ENCODE measurements at regions not wholly inside any gene's neighbourhood (a gene's known extent, or its start where the extent isn't known, plus 50 kb on each side); places are given as distances from the start of the nearest gene placed in this dataset.
A peak's percentile ranks its signal among the peaks of the same experiment; 100 is the strongest.

- Histone ChIP-seq H3K36me3 (ENCODE audit: control insufficient read depth in 2 of 2, insufficient read depth in 2 of 2, low read length in 2 of 2) (no peaks in the 10 kb centered on the region), H3K27me3 (ENCODE audit: control insufficient read depth in 2 of 2, insufficient read depth in 2 of 2, low read length in 2 of 2) (no peaks in the 10 kb centered on the region), H3K27ac (ENCODE audit: low read depth in 2 of 2, low read length in 2 of 2) (no peak overlapping the region), H3K9me3 (ENCODE audit: control insufficient read depth in 2 of 2, low read length in 2 of 2) (no peaks in the 10 kb centered on the region), H3K9ac (ENCODE audit: low read depth in 1 of 2, low read length in 2 of 2) (no peak overlapping the region), H3K4me1 (ENCODE audit: control insufficient read depth in 2 of 2, insufficient read depth in 2 of 2, low read length in 2 of 2) (peaks cover 0 to 5% of the 10 kb centered on the region in 2 donors), H3K4me3 (ENCODE audit: low read length in 2 of 2) (no peak overlapping the region)
Measured at GRCh38 chr13:31944262-31945160, 87.1 kb upstream of the FRY start.

- Histone ChIP-seq H3K27ac (ENCODE audit: low read depth in 2 of 2, low read length in 2 of 2) (no peak overlapping the region), H3K27me3 (ENCODE audit: control insufficient read depth in 2 of 2, insufficient read depth in 2 of 2, low read length in 2 of 2) (no peaks in the 10 kb centered on the region), H3K9ac (ENCODE audit: low read depth in 1 of 2, low read length in 2 of 2) (no peak overlapping the region), H3K36me3 (ENCODE audit: control insufficient read depth in 2 of 2, insufficient read depth in 2 of 2, low read length in 2 of 2) (no peaks in the 10 kb centered on the region), H3K4me3 (ENCODE audit: low read length in 2 of 2) (no peak overlapping the region), H3K4me1 (ENCODE audit: control insufficient read depth in 2 of 2, insufficient read depth in 2 of 2, low read length in 2 of 2) (peaks cover 0 to 5% of the 10 kb centered on the region in 2 donors), H3K9me3 (ENCODE audit: control insufficient read depth in 2 of 2, low read length in 2 of 2) (no peaks in the 10 kb centered on the region)
Measured at GRCh38 chr13:31945202-31945961, 86.2 kb upstream of the FRY start.

GRCh38 chr13:31946091-31946770 lies 85.3 kb upstream of the FRY start:
- Histone ChIP-seq H3K36me3 (ENCODE audit: control insufficient read depth in 2 of 2, insufficient read depth in 2 of 2, low read length in 2 of 2) (no peaks in the 10 kb centered on the region), H3K9me3 (ENCODE audit: control insufficient read depth in 2 of 2, low read length in 2 of 2) (no peaks in the 10 kb centered on the region), H3K4me3 (ENCODE audit: low read length in 2 of 2) (no peak overlapping the region), H3K27ac (ENCODE audit: low read depth in 2 of 2, low read length in 2 of 2) (no peak overlapping the region), H3K9ac (ENCODE audit: low read depth in 1 of 2, low read length in 2 of 2) (no peak overlapping the region), H3K27me3 (ENCODE audit: control insufficient read depth in 2 of 2, insufficient read depth in 2 of 2, low read length in 2 of 2) (no peaks in the 10 kb centered on the region), H3K4me1 (ENCODE audit: control insufficient read depth in 2 of 2, insufficient read depth in 2 of 2, low read length in 2 of 2) (peaks cover 0 to 5% of the 10 kb centered on the region in 2 donors)

GRCh38 chr13:31947105-31947504 lies 84.5 kb upstream of the FRY start:
- H3K27ac ChIP-seq (ENCODE audit: low read depth in 2 of 2, low read length in 2 of 2) = no peak overlapping the region
- peaks cover 0 to 5% of the 10 kb centered on the region in 2 donors for H3K4me1 ChIP-seq (ENCODE audit: control insufficient read depth in 2 of 2, insufficient read depth in 2 of 2, low read length in 2 of 2)
- H3K9me3 ChIP-seq (ENCODE audit: control insufficient read depth in 2 of 2, low read length in 2 of 2) = no peaks in the 10 kb centered on the region
- no peaks in the 10 kb centered on the region for H3K36me3 ChIP-seq (ENCODE audit: control insufficient read depth in 2 of 2, insufficient read depth in 2 of 2, low read length in 2 of 2)
- no peaks in the 10 kb centered on the region for H3K27me3 ChIP-seq (ENCODE audit: control insufficient read depth in 2 of 2, insufficient read depth in 2 of 2, low read length in 2 of 2)
- no peak overlapping the region for H3K9ac ChIP-seq (ENCODE audit: low read depth in 1 of 2, low read length in 2 of 2)
- H3K4me3 ChIP-seq (ENCODE audit: low read length in 2 of 2) = no peak overlapping the region

- H3K27ac ChIP-seq (ENCODE audit: low read depth in 2 of 2, low read length in 2 of 2) = no peak overlapping the region
- no peak overlapping the region for H3K4me3 ChIP-seq (ENCODE audit: low read length in 2 of 2)
- no peaks in the 10 kb centered on the region for H3K36me3 ChIP-seq (ENCODE audit: control insufficient read depth in 2 of 2, insufficient read depth in 2 of 2, low read length in 2 of 2)
- H3K27me3 ChIP-seq (ENCODE audit: control insufficient read depth in 2 of 2, insufficient read depth in 2 of 2, low read length in 2 of 2) = no peaks in the 10 kb centered on the region
- no peaks in the 10 kb centered on the region for H3K9me3 ChIP-seq (ENCODE audit: control insufficient read depth in 2 of 2, low read length in 2 of 2)
- no peak overlapping the region for H3K9ac ChIP-seq (ENCODE audit: low read depth in 1 of 2, low read length in 2 of 2)
- H3K4me1 ChIP-seq (ENCODE audit: control insufficient read depth in 2 of 2, insufficient read depth in 2 of 2, low read length in 2 of 2) = peaks cover 0 to 5% of the 10 kb centered on the region in 2 donors
Measured at GRCh38 chr13:31947506-31947905, 84.1 kb upstream of the FRY start.

- Histone ChIP-seq H3K27me3 (ENCODE audit: control insufficient read depth in 2 of 2, insufficient read depth in 2 of 2, low read length in 2 of 2) (no peaks in the 10 kb centered on the region), H3K4me3 (ENCODE audit: low read length in 2 of 2) (no peak overlapping the region), H3K9me3 (ENCODE audit: control insufficient read depth in 2 of 2, low read length in 2 of 2) (no peaks in the 10 kb centered on the region), H3K27ac (ENCODE audit: low read depth in 2 of 2, low read length in 2 of 2) (no peak overlapping the region), H3K9ac (ENCODE audit: low read depth in 1 of 2, low read length in 2 of 2) (no peak overlapping the region), H3K36me3 (ENCODE audit: control insufficient read depth in 2 of 2, insufficient read depth in 2 of 2, low read length in 2 of 2) (no peaks in the 10 kb centered on the region), H3K4me1 (ENCODE audit: control insufficient read depth in 2 of 2, insufficient read depth in 2 of 2, low read length in 2 of 2) (peaks cover 0 to 5% of the 10 kb centered on the region in 2 donors)
Measured at GRCh38 chr13:31949486-31949885, 82.1 kb upstream of the FRY start.

GRCh38 chr13:31950111-31950815 lies 81.3 kb upstream of the FRY start:
- Histone ChIP-seq H3K9ac (ENCODE audit: low read depth in 1 of 2, low read length in 2 of 2) (no peak overlapping the region), H3K9me3 (ENCODE audit: control insufficient read depth in 2 of 2, low read length in 2 of 2) (no peaks in the 10 kb centered on the region), H3K36me3 (ENCODE audit: control insufficient read depth in 2 of 2, insufficient read depth in 2 of 2, low read length in 2 of 2) (no peaks in the 10 kb centered on the region), H3K4me1 (ENCODE audit: control insufficient read depth in 2 of 2, insufficient read depth in 2 of 2, low read length in 2 of 2) (no peaks in the 10 kb centered on the region), H3K27ac (ENCODE audit: low read depth in 2 of 2, low read length in 2 of 2) (peak overlapping the region in 1 of 2 donors; percentile 21), H3K4me3 (ENCODE audit: low read length in 2 of 2) (no peak overlapping the region), H3K27me3 (ENCODE audit: control insufficient read depth in 2 of 2, insufficient read depth in 2 of 2, low read length in 2 of 2) (no peaks in the 10 kb centered on the region)

GRCh38 chr13:31951215-31951678 lies 80.3 kb upstream of the FRY start:
- H3K27ac ChIP-seq (ENCODE audit: low read depth in 2 of 2, low read length in 2 of 2) = peak overlapping the region in 1 of 2 donors; percentile 64
- no peaks in the 10 kb centered on the region for H3K36me3 ChIP-seq (ENCODE audit: control insufficient read depth in 2 of 2, insufficient read depth in 2 of 2, low read length in 2 of 2)
- H3K4me3 ChIP-seq (ENCODE audit: low read length in 2 of 2) = no peak overlapping the region
- no peak overlapping the region for H3K9ac ChIP-seq (ENCODE audit: low read depth in 1 of 2, low read length in 2 of 2)
- H3K9me3 ChIP-seq (ENCODE audit: control insufficient read depth in 2 of 2, low read length in 2 of 2) = no peaks in the 10 kb centered on the region
- no peaks in the 10 kb centered on the region for H3K27me3 ChIP-seq (ENCODE audit: control insufficient read depth in 2 of 2, insufficient read depth in 2 of 2, low read length in 2 of 2)
- no peaks in the 10 kb centered on the region for H3K4me1 ChIP-seq (ENCODE audit: control insufficient read depth in 2 of 2, insufficient read depth in 2 of 2, low read length in 2 of 2)

GRCh38 chr13:31952641-31953380 lies 78.8 kb upstream of the FRY start:
- Histone ChIP-seq H3K4me1 (ENCODE audit: control insufficient read depth in 2 of 2, insufficient read depth in 2 of 2, low read length in 2 of 2) (no peaks in the 10 kb centered on the region), H3K27me3 (ENCODE audit: control insufficient read depth in 2 of 2, insufficient read depth in 2 of 2, low read length in 2 of 2) (no peaks in the 10 kb centered on the region), H3K36me3 (ENCODE audit: control insufficient read depth in 2 of 2, insufficient read depth in 2 of 2, low read length in 2 of 2) (no peaks in the 10 kb centered on the region), H3K4me3 (ENCODE audit: low read length in 2 of 2) (no peak overlapping the region), H3K27ac (ENCODE audit: low read depth in 2 of 2, low read length in 2 of 2) (no peak overlapping the region), H3K9ac (ENCODE audit: low read depth in 1 of 2, low read length in 2 of 2) (no peak overlapping the region), H3K9me3 (ENCODE audit: control insufficient read depth in 2 of 2, low read length in 2 of 2) (no peaks in the 10 kb centered on the region)

All from mucosa of rectum (tissue), 2 donors.